MCF 10A (cell line): ENCODE measurements at regions not wholly inside any gene's neighbourhood (a gene's known extent, or its start where the extent isn't known, plus 50 kb on each side); places are given as distances from the start of the nearest gene placed in this dataset.

Source experiments
- BruUV-seq: library from RNA; stranded (reverse); fragments of 400-500 nt; replicated peaks from 2 replicates; lab custom pipeline; 2021; lab: Mats Ljungman, UMichigan
- CTCF ChIA-PET: fragments of 300-600 bp; sonication (Branson Sonifier 250); formaldehyde crosslinking; extraction: SDS; loops from one replicate; lab custom pipeline; 2021; ENCODE audit warnings: antibody characterized with exemption, inconsistent platforms; lab: Yijun Ruan, JAX
- POLR2A ChIA-PET: fragments of 300-600, 350-650 bp; sonication (Branson Sonifier 250); formaldehyde crosslinking; extraction: SDS; loops from one replicate; lab custom pipeline; 2020; ENCODE audit warnings: antibody characterized with exemption, inconsistent platforms; lab: Yijun Ruan, JAX
- DNase-seq: peaks from one replicate; pipeline ENCODE4 v3.0.0-alpha.2; 2018; ENCODE audit not compliant: unreplicated experiment
- H3K27ac Mint-ChIP-seq: one replicate; pipeline ENCODE4 v1.8.0; 2022; ENCODE audit warnings: mild to moderate bottlenecking, low read depth, mixed read lengths; ENCODE audit not compliant: unreplicated experiment
- H3K27me3 Mint-ChIP-seq: one replicate; pipeline ENCODE4 v1.8.0; 2022; ENCODE audit warnings: mixed read lengths; ENCODE audit not compliant: insufficient read depth, unreplicated experiment
- H3K36me3 Mint-ChIP-seq: one replicate; pipeline ENCODE4 v1.8.0; 2022; ENCODE audit warnings: mild to moderate bottlenecking, moderate library complexity, mixed read lengths; ENCODE audit not compliant: insufficient read depth, unreplicated experiment
- H3K4me1 Mint-ChIP-seq: one replicate; pipeline ENCODE4 v1.8.0; 2022; ENCODE audit warnings: mixed read lengths; ENCODE audit not compliant: insufficient read depth, unreplicated experiment
- H3K4me3 Mint-ChIP-seq: one replicate; pipeline ENCODE4 v1.8.0; 2022; ENCODE audit warnings: mild to moderate bottlenecking, moderate library complexity, mixed read lengths; ENCODE audit not compliant: unreplicated experiment
- H3K9me3 Mint-ChIP-seq: one replicate; pipeline ENCODE4 v1.8.0; 2022; ENCODE audit warnings: mixed read lengths; ENCODE audit not compliant: unreplicated experiment
- intact Hi-C: fragments of 100-400 bp; cut with micrococcal nuclease; formaldehyde crosslinking; loops from 2 replicates; pipeline ENCODE4 v1.14.1; 2022
- TF ChIP-seq, protein P1 (sequence below): fragments of 200-600 bp; IDR thresholded peaks from one replicate; pipeline ENCODE4 v1.8.0; 2022; ENCODE audit warnings: antibody characterized with exemption, mild to moderate bottlenecking; ENCODE audit not compliant: unreplicated experiment

DNA sequence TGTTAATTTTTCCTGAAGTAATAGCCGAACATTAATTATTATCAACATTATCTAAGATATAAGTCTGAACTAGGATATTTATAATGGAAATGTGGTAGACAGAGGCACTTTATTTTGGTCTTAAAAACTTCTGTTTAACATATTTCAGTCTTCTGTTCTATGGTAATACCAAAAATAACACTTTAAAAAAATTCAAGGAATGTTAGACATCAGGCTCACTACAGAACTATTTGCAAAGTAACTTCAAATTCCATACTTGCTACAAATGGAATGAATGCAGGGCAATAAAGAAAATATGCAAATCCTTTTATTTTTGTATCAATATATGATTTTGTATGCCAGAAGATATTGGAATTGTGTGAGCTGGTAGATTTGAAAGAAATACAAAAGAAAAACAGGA, 345.5 kb upstream of the DSEL start:
- no peak overlapping the region for H3K4me3 Mint-ChIP-seq
- ChIA-PET CTCF (interaction anchor here (2.3 kb wide), 1 partner anchor 347 kb away, joined by 10 read pairs; no protein-coding TSS in a partner anchor), POLR2A (no interaction called here)
- TF ChIP-seq, protein P1, sequence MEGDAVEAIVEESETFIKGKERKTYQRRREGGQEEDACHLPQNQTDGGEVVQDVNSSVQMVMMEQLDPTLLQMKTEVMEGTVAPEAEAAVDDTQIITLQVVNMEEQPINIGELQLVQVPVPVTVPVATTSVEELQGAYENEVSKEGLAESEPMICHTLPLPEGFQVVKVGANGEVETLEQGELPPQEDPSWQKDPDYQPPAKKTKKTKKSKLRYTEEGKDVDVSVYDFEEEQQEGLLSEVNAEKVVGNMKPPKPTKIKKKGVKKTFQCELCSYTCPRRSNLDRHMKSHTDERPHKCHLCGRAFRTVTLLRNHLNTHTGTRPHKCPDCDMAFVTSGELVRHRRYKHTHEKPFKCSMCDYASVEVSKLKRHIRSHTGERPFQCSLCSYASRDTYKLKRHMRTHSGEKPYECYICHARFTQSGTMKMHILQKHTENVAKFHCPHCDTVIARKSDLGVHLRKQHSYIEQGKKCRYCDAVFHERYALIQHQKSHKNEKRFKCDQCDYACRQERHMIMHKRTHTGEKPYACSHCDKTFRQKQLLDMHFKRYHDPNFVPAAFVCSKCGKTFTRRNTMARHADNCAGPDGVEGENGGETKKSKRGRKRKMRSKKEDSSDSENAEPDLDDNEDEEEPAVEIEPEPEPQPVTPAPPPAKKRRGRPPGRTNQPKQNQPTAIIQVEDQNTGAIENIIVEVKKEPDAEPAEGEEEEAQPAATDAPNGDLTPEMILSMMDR = no peak
- BruUV-seq = no TSS peak
- intact Hi-C loops = loop anchor here (10.0 kb wide), 1 partner anchor 647 kb away; no protein-coding TSS in a partner anchor
- peaks cover 12% of the 10 kb centered on the region for H3K4me1 Mint-ChIP-seq
- no peak overlapping the region for H3K27ac Mint-ChIP-seq
- H3K9me3 Mint-ChIP-seq = no peaks in the 10 kb centered on the region
- DNase-seq = no peak
- H3K36me3 Mint-ChIP-seq = no peaks in the 10 kb centered on the region
- no peaks in the 10 kb centered on the region for H3K27me3 Mint-ChIP-seq

DNA sequence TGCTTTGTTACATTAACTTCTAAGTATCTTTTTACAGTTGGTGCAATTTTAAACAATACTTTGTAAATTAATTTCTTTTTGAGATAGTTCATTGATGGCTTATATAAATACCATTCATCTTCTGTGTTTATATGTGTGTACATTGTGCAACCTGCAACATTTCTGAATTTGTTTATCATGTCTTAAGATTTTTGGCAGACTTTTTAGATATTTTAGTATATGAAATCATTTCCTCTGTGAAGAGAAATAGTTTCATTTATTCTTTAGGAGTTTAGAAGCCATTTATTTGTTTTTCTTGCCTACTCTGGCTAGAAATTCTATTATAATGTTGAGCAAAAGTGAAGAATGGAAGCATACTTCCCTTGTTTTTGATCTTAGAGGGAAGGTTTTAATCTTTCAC, 337.8 kb upstream of the DSEL start:
- POLR2A ChIA-PET = no interaction called here
- no peak for DNase-seq

GRCh38 chr18:67846422-67847098, 330.0 kb upstream of the DSEL start:
- CTCF ChIA-PET = interaction anchor here (6.9 kb wide), 1 partner anchor 332 kb away, joined by 49 read pairs; the partner anchor contains the start of gene DSEL

More for the DNA sequence above, 337.8 kb upstream of the DSEL start:
- Mint-ChIP-seq H3K27ac (no peak overlapping the region), H3K36me3 (no peaks in the 10 kb centered on the region), H3K27me3 (no peaks in the 10 kb centered on the region), H3K4me3 (no peak overlapping the region), H3K4me1 (no peaks in the 10 kb centered on the region), H3K9me3 (no peaks in the 10 kb centered on the region)
- CTCF ChIA-PET = no interaction called here
- TF ChIP-seq, protein P1 = no peak
- intact Hi-C loops = no loop called here
- no TSS peak for BruUV-seq

GRCh38 chr18:67845035-67845434, 328.5 kb upstream of the DSEL start:
- no peaks in the 10 kb centered on the region for H3K36me3 Mint-ChIP-seq
- no peaks in the 10 kb centered on the region for H3K27me3 Mint-ChIP-seq
- no peak overlapping the region for H3K4me3 Mint-ChIP-seq
- no peaks in the 10 kb centered on the region for H3K9me3 Mint-ChIP-seq
- peak; percentile 20 for DNase-seq
- no TSS peak for BruUV-seq
- no peaks in the 10 kb centered on the region for H3K4me1 Mint-ChIP-seq
- no peak overlapping the region for H3K27ac Mint-ChIP-seq
- intact Hi-C loops = loop anchor here (1.0 kb wide), 1 partner anchor 329 kb away; the partner anchor contains the start of gene DSEL
- ChIA-PET POLR2A (interaction anchor here (1.0 to 2.5 kb wide), 2 partner anchors 255 to 328 kb away, joined by 3 to 20 read pairs; partner anchors contain the start of gene DSEL), CTCF (interaction anchor here (0.8 to 6.9 kb wide), 8 partner anchors 55 to 779 kb away, joined by 3 to 49 read pairs (median 4); partner anchors contain the start of gene DSEL)
- TF ChIP-seq, protein P1 = peak; percentile 18

More at GRCh38 chr18:67846422-67847098, 330.0 kb upstream of the DSEL start:
- Mint-ChIP-seq H3K27ac (no peak overlapping the region), H3K36me3 (no peaks in the 10 kb centered on the region), H3K27me3 (no peaks in the 10 kb centered on the region), H3K4me1 (no peaks in the 10 kb centered on the region), H3K4me3 (no peak overlapping the region), H3K9me3 (no peaks in the 10 kb centered on the region)
- POLR2A ChIA-PET = interaction anchor here (2.5 kb wide), 1 partner anchor 330 kb away, joined by 20 read pairs; the partner anchor contains the start of gene DSEL
- TF ChIP-seq, protein P1 = no peak
- BruUV-seq = no TSS peak
- intact Hi-C loops = no loop called here
- DNase-seq = no peak
